ENCODE measurements at regions not wholly inside any gene's neighbourhood (a gene's known extent, or its start where the extent isn't known, plus 50 kb on each side); places are given as distances from the start of the nearest gene placed in this dataset.

DNA sequence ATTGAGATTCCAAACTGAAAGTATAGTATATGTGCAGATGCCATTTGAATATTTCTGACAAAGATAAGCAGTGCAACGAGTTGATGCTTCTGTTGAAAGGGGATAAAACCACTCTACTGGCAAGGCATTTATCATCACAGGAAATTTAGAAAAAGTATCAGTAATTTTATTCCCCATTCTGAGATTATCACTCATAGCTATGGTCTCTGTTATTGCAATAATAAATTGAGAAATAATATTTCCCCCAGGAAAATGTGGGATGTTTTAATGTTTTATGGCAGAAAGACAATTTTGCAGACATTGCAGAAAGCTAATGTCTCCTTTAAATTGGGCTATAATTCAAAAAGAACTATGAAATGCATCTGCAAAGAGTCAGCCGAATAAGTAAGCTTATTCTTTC is 1612.7 kb upstream of the ACO1 start:
- no peak overlapping the region for H3K4me2 ChIP-seq (ENCODE audit: low read length)
- no peak for TF ChIP-seq EZH2phosphoT487 (IDR thresholded peaks at IDR 0.05; ENCODE audit: borderline replicate concordance, low read length)
- TF ChIP-seq CTCF (IDR thresholded peaks at IDR 0.05; ENCODE audit: low read depth, low read length, poor library complexity, severe bottlenecking) = no peak
- H3K9me2 ChIP-seq (replicated peaks; ENCODE audit: control insufficient read depth, low read length) = no peaks in the 10 kb centered on the region
- no peaks in the 10 kb centered on the region for H3K36me3 ChIP-seq (ENCODE audit: control insufficient read depth, low read length)
- H3K27ac ChIP-seq (ENCODE audit: low read depth, low read length) = no peak overlapping the region
- H3F3A ChIP-seq (ENCODE audit: control insufficient read depth, insufficient read depth) = no peaks in the 10 kb centered on the region
- no peaks in the 10 kb centered on the region for H4K20me1 ChIP-seq (ENCODE audit: control insufficient read depth, insufficient read depth, low read depth, low read length)
- no peaks in the 10 kb centered on the region for H3K9me3 ChIP-seq (ENCODE audit: control insufficient read depth, insufficient read depth, low read length)
- H3K79me2 ChIP-seq (ENCODE audit: control insufficient read depth, low read length) = no peaks in the 10 kb centered on the region
- no peaks in the 10 kb centered on the region for H3K27me3 ChIP-seq (ENCODE audit: control insufficient read depth, low read length)
- H3K4me3 ChIP-seq (ENCODE audit: low read length) = no peak overlapping the region
- H3K4me1 ChIP-seq (ENCODE audit: control insufficient read depth, low read length) = no peaks in the 10 kb centered on the region

GRCh38 chr9:30773427-30773826 is 1611.0 kb upstream of the ACO1 start:
- no peak overlapping the region for H3K4me2 ChIP-seq (ENCODE audit: low read length)
- H3K4me3 ChIP-seq (ENCODE audit: low read length) = no peak overlapping the region
- no peaks in the 10 kb centered on the region for H3K27me3 ChIP-seq (ENCODE audit: control insufficient read depth, low read length)
- H3K9me3 ChIP-seq (ENCODE audit: control insufficient read depth, insufficient read depth, low read length) = no peaks in the 10 kb centered on the region
- H4K20me1 ChIP-seq (ENCODE audit: control insufficient read depth, insufficient read depth, low read depth, low read length) = no peaks in the 10 kb centered on the region
- H3K9me2 ChIP-seq (replicated peaks; ENCODE audit: control insufficient read depth, low read length) = no peaks in the 10 kb centered on the region
- TF ChIP-seq CTCF (IDR thresholded peaks at IDR 0.05; ENCODE audit: low read depth, low read length, poor library complexity, severe bottlenecking) = no peak
- TF ChIP-seq EZH2phosphoT487 (IDR thresholded peaks at IDR 0.05; ENCODE audit: borderline replicate concordance, low read length) = no peak
- no peaks in the 10 kb centered on the region for H3K36me3 ChIP-seq (ENCODE audit: control insufficient read depth, low read length)
- H3F3A ChIP-seq (ENCODE audit: control insufficient read depth, insufficient read depth) = no peaks in the 10 kb centered on the region
- H3K4me1 ChIP-seq (ENCODE audit: control insufficient read depth, low read length) = no peaks in the 10 kb centered on the region
- H3K79me2 ChIP-seq (ENCODE audit: control insufficient read depth, low read length) = no peaks in the 10 kb centered on the region
- no peak overlapping the region for H3K27ac ChIP-seq (ENCODE audit: low read depth, low read length)

DNA sequence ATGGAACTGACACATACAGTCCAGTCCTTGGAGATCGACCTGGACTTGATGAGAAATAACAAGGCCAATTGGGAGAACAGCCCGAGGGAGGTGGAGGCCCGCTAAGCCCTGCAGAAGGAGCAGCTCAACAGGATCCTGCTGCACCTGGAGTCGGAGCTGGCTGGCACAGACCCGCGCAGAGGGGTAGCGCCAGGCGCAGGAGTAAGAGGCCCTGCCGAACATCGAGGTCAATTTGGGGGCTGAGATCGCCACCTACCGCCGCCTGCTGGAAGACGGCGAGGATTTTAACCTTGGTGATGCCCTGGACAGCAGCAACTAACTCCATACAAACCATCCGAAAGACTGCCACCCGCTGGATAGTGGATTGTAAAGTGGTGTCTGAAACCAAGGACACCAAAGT is 1610.1 kb upstream of the ACO1 start:
- Histone ChIP-seq H3F3A (ENCODE audit: control insufficient read depth, insufficient read depth) (no peaks in the 10 kb centered on the region), H3K36me3 (ENCODE audit: control insufficient read depth, low read length) (no peaks in the 10 kb centered on the region), H3K79me2 (ENCODE audit: control insufficient read depth, low read length) (no peaks in the 10 kb centered on the region), H3K4me1 (ENCODE audit: control insufficient read depth, low read length) (no peaks in the 10 kb centered on the region), H3K27ac (ENCODE audit: low read depth, low read length) (no peak overlapping the region), H3K27me3 (ENCODE audit: control insufficient read depth, low read length) (no peaks in the 10 kb centered on the region), H4K20me1 (ENCODE audit: control insufficient read depth, insufficient read depth, low read depth, low read length) (no peaks in the 10 kb centered on the region), H3K9me3 (ENCODE audit: control insufficient read depth, insufficient read depth, low read length) (no peaks in the 10 kb centered on the region), H3K4me3 (ENCODE audit: low read length) (no peak overlapping the region), H3K9me2 (replicated peaks; ENCODE audit: control insufficient read depth, low read length) (no peaks in the 10 kb centered on the region), H3K4me2 (ENCODE audit: low read length) (no peak overlapping the region)
- no peak for TF ChIP-seq EZH2phosphoT487 (IDR thresholded peaks at IDR 0.05; ENCODE audit: borderline replicate concordance, low read length)
- no peak for TF ChIP-seq CTCF (IDR thresholded peaks at IDR 0.05; ENCODE audit: low read depth, low read length, poor library complexity, severe bottlenecking)

DNA sequence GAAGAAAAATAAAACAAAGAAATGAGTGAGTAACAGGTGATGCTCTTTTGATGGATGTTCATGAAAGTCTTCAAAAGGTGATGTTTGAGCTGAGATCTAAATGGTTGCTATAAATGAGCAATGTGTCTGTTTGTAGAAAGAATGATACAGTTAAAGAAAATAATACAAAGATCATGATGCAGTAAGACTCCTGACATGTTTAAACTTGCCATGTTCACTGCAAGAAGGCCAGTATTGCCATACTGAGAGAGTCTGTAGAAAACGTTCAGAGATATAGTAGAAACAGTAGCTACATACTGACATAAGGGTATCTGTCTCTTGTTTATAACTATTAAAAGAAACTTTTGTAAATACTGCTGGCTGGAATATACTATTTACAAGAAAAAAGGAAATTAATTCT is 1609.2 kb upstream of the ACO1 start:
- H3K4me3 ChIP-seq (ENCODE audit: low read length) = no peak overlapping the region
- no peak overlapping the region for H3K27ac ChIP-seq (ENCODE audit: low read depth, low read length)
- no peaks in the 10 kb centered on the region for H3K9me2 ChIP-seq (replicated peaks; ENCODE audit: control insufficient read depth, low read length)
- H3K9me3 ChIP-seq (ENCODE audit: control insufficient read depth, insufficient read depth, low read length) = no peaks in the 10 kb centered on the region
- no peak overlapping the region for H3K4me2 ChIP-seq (ENCODE audit: low read length)
- TF ChIP-seq EZH2phosphoT487 (IDR thresholded peaks at IDR 0.05; ENCODE audit: borderline replicate concordance, low read length) (no peak), CTCF (IDR thresholded peaks at IDR 0.05; ENCODE audit: low read depth, low read length, poor library complexity, severe bottlenecking) (no peak)
- no peaks in the 10 kb centered on the region for H3K36me3 ChIP-seq (ENCODE audit: control insufficient read depth, low read length)
- H3K79me2 ChIP-seq (ENCODE audit: control insufficient read depth, low read length) = no peaks in the 10 kb centered on the region
- H3K4me1 ChIP-seq (ENCODE audit: control insufficient read depth, low read length) = no peaks in the 10 kb centered on the region
- no peaks in the 10 kb centered on the region for H4K20me1 ChIP-seq (ENCODE audit: control insufficient read depth, insufficient read depth, low read depth, low read length)
- no peaks in the 10 kb centered on the region for H3K27me3 ChIP-seq (ENCODE audit: control insufficient read depth, low read length)
- no peaks in the 10 kb centered on the region for H3F3A ChIP-seq (ENCODE audit: control insufficient read depth, insufficient read depth)

Measured in DOHH2 (cell line).